HepG2 (cell line): ENCODE measurements at regions not wholly inside any gene's neighbourhood (a gene's known extent, or its start where the extent isn't known, plus 50 kb on each side); places are given as distances from the start of the nearest gene placed in this dataset.

Source experiments
- CREB1 ChIP-seq, 2 experiments: fragments of 450-650 bp in 1 of 2; IDR thresholded peaks; 2 replicates each; pipeline ENCODE4 v1.6.1; 2016 to 2017; ENCODE audit warnings: control low read depth in 1 of 2, mild to moderate bottlenecking in 1 of 2, missing compliant biosample characterization in 1 of 2, missing genetic modification characterization in 1 of 2
- HIVEP1 ChIP-seq: sonication (generic); formaldehyde crosslinking; IDR thresholded peaks from 2 replicates; pipeline ENCODE4 v1.4.0; 2020; ENCODE audit warnings: mild to moderate bottlenecking, missing genetic modification reagents
- LCORL ChIP-seq, 2 experiments: fragments of 450-650 bp in 1 of 2; sonication (generic) in 1 of 2; formaldehyde crosslinking in 1 of 2; IDR thresholded peaks; 2 replicates each; pipeline versions ENCODE4 v1.5.0 to v1.6.1; 2017 to 2020; ENCODE audit warnings: antibody characterized with exemption in 1 of 2, missing genetic modification reagents in 1 of 2
- POLR2A ChIP-seq, 2 experiments: IDR thresholded peaks; 2 replicates each; pipeline ENCODE4 v1.6.1; 2011; ENCODE audit warnings: low read depth in 2 of 2, low read length in 2 of 2, mild to moderate bottlenecking in 1 of 2, moderate library complexity in 1 of 2; ENCODE audit not compliant: insufficient read depth in 1 of 2
- SMAD3 ChIP-seq: sonication (generic); formaldehyde crosslinking; IDR thresholded peaks from 2 replicates; pipeline ENCODE4 v1.4.0; 2020; ENCODE audit warnings: missing genetic modification reagents
- SMC3 ChIP-seq: IDR thresholded peaks from 2 replicates; pipeline ENCODE4 v1.6.1; 2011; ENCODE audit warnings: low read length, improper control_type of control experiment
- ZNF274 ChIP-seq: sonication (generic); formaldehyde crosslinking; IDR thresholded peaks from 2 replicates; pipeline ENCODE4 v1.5.1; 2020; ENCODE audit warnings: mild to moderate bottlenecking, missing genetic modification reagents
- ZNF589 ChIP-seq: sonication (generic); formaldehyde crosslinking; conservative IDR thresholded peaks from 2 replicates; pipeline ENCODE4 v1.8.0; 2022; ENCODE audit warnings: mild to moderate bottlenecking, moderate library complexity, missing genetic modification reagents
- TF ChIP-seq, protein P1 (sequence below): sonication (generic); formaldehyde crosslinking; IDR thresholded peaks from 2 replicates; pipeline ENCODE4 v1.5.0; 2020; ENCODE audit warnings: mild to moderate bottlenecking, missing genetic modification reagents, moderate library complexity
- TF ChIP-seq, protein P2 (sequence below): IDR thresholded peaks from 2 replicates; pipeline ENCODE4 v1.6.1; 2016; ENCODE audit warnings: low read depth, control low read depth
- TF ChIP-seq, protein P3 (sequence below): sonication (generic); formaldehyde crosslinking; IDR thresholded peaks from 2 replicates; pipeline ENCODE4 v1.4.0; 2020; ENCODE audit warnings: missing genetic modification reagents

DNA sequence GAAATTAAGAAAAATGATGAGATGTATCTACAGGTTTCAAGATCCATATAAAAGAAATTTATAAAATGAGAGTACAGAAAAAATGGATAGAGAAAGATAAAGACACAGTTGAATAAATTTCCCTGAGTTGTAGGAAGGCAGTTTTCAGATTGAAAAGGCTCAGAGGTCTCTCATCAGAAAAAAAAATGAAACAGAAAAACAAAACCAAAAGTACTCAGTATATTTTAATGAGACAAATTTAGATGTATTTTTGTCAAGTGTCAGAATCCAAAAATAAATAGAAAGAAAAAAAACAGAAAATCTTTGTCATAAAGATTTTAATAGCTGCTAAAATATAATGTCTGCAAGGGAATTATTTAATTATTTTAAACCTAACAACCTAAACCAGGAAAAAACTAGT is 520.5 kb downstream of the KCNJ3 start:
- TF ChIP-seq, protein P1, sequence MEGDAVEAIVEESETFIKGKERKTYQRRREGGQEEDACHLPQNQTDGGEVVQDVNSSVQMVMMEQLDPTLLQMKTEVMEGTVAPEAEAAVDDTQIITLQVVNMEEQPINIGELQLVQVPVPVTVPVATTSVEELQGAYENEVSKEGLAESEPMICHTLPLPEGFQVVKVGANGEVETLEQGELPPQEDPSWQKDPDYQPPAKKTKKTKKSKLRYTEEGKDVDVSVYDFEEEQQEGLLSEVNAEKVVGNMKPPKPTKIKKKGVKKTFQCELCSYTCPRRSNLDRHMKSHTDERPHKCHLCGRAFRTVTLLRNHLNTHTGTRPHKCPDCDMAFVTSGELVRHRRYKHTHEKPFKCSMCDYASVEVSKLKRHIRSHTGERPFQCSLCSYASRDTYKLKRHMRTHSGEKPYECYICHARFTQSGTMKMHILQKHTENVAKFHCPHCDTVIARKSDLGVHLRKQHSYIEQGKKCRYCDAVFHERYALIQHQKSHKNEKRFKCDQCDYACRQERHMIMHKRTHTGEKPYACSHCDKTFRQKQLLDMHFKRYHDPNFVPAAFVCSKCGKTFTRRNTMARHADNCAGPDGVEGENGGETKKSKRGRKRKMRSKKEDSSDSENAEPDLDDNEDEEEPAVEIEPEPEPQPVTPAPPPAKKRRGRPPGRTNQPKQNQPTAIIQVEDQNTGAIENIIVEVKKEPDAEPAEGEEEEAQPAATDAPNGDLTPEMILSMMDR (CRISPR knock-in tag) = no peak
- TF ChIP-seq ZNF274 (no peak), POLR2A (IDR thresholded peaks at IDR 0.05; ENCODE audit: insufficient read depth in 1 of 2, low read depth in 2 of 2, low read length in 2 of 2) (no peak), SMC3 (no peak), ZNF589 (no peak), HIVEP1 (CRISPR knock-in tag) (no peak), CREB1 (IDR thresholded peaks at IDR 0.05) (no peak), CREB1 (CRISPR knock-in tag; IDR thresholded peaks at IDR 0.05) (no peak), SMAD3 (CRISPR knock-in tag) (no peak), LCORL (IDR thresholded peaks at IDR 0.05) (no peak), LCORL (CRISPR knock-in tag; IDR thresholded peaks at IDR 0.05) (no peak)
- TF ChIP-seq, protein P2, sequence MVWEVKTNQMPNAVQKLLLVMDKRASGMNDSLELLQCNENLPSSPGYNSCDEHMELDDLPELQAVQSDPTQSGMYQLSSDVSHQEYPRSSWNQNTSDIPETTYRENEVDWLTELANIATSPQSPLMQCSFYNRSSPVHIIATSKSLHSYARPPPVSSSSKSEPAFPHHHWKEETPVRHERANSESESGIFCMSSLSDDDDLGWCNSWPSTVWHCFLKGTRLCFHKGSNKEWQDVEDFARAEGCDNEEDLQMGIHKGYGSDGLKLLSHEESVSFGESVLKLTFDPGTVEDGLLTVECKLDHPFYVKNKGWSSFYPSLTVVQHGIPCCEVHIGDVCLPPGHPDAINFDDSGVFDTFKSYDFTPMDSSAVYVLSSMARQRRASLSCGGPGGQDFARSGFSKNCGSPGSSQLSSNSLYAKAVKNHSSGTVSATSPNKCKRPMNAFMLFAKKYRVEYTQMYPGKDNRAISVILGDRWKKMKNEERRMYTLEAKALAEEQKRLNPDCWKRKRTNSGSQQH (CRISPR knock-in tag) = no peak
- TF ChIP-seq, protein P3, sequence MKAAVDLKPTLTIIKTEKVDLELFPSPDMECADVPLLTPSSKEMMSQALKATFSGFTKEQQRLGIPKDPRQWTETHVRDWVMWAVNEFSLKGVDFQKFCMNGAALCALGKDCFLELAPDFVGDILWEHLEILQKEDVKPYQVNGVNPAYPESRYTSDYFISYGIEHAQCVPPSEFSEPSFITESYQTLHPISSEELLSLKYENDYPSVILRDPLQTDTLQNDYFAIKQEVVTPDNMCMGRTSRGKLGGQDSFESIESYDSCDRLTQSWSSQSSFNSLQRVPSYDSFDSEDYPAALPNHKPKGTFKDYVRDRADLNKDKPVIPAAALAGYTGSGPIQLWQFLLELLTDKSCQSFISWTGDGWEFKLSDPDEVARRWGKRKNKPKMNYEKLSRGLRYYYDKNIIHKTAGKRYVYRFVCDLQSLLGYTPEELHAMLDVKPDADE (CRISPR knock-in tag) = no peak
